RWPE2 (cell line): ENCODE measurements at regions not wholly inside any gene's neighbourhood (a gene's known extent, or its start where the extent isn't known, plus 50 kb on each side); places are given as distances from the start of the nearest gene placed in this dataset.
"Not testable (repeated sequence)": the region's sequence is repeated elsewhere in the genome, so short reads cannot be mapped to it uniquely, and the experiment has no call there.

Experiments used
- ATAC-seq: fragments of 200-7000 bp; cut with Tn5 transposase; 3 replicates; pipeline ENCODE4 v1.9.1; 2021; ENCODE audit warnings: low read depth
- DNase-seq: peaks from one replicate; pipeline ENCODE4 v3.0.0-alpha.2; 2020; ENCODE audit warnings: low spot score
- H3K27ac ChIP-seq: fragments of 450-650 bp; 2 replicates; pipeline ENCODE4 v1.5.1; 2017; ENCODE audit warnings: mild to moderate bottlenecking; ENCODE audit not compliant: poor library complexity, severe bottlenecking
- H3K27me3 ChIP-seq: fragments of 250-450 bp; sonication (Bioruptor Pico); 2 replicates; pipeline ENCODE4 v1.5.1; 2021; ENCODE audit warnings: mild to moderate bottlenecking, moderate library complexity; ENCODE audit not compliant: insufficient read depth, poor library complexity, severe bottlenecking
- H3K36me3 ChIP-seq: fragments of 250-450 bp; sonication (Bioruptor Pico); 2 replicates; pipeline ENCODE4 v1.5.1; 2020; ENCODE audit warnings: low read depth, mild to moderate bottlenecking, moderate library complexity
- H3K4me1 ChIP-seq: fragments of 250-450 bp; sonication (Bioruptor Pico); 2 replicates; pipeline ENCODE4 v1.5.1; 2021; ENCODE audit warnings: mild to moderate bottlenecking, moderate library complexity; ENCODE audit not compliant: insufficient read depth, poor library complexity, severe bottlenecking
- H3K4me3 ChIP-seq: fragments of 250-450 bp; sonication (Bioruptor Pico); 2 replicates; pipeline ENCODE4 v1.5.1; 2021; ENCODE audit warnings: mild to moderate bottlenecking, moderate library complexity; ENCODE audit not compliant: severe bottlenecking
- H3K9me3 ChIP-seq: fragments of 250-450 bp; sonication (Bioruptor Pico); 2 replicates; pipeline ENCODE4 v1.5.1; 2021; ENCODE audit warnings: mild to moderate bottlenecking, moderate library complexity; ENCODE audit not compliant: severe bottlenecking
- CTCF ChIP-seq: fragments of 450-650 bp; IDR thresholded peaks from one replicate; pipeline ENCODE4 v1.5.1; 2017; ENCODE audit warnings: mild to moderate bottlenecking, moderate library complexity; ENCODE audit not compliant: poor library complexity, severe bottlenecking

- no peaks in the 10 kb centered on the region for H3K9me3 ChIP-seq
- no peak overlapping the region for H3K4me3 ChIP-seq
- H3K36me3 ChIP-seq = no peaks in the 10 kb centered on the region
- no peak overlapping the region for H3K27ac ChIP-seq
- no peaks in the 10 kb centered on the region for H3K4me1 ChIP-seq
- ATAC-seq = no peak
- no peaks in the 10 kb centered on the region for H3K27me3 ChIP-seq
- DNase-seq = no peak
- TF ChIP-seq CTCF = no peak
Observed at GRCh38 chr2:125658583-125658982, 997.4 kb upstream of the GYPC start.

GRCh38 chr2:125660369-125660768 is 995.6 kb upstream of the GYPC start:
- not testable (repeated sequence) for H3K4me3 ChIP-seq, H3K9me3 ChIP-seq, H3K36me3 ChIP-seq, H3K27ac ChIP-seq, DNase-seq, H3K27me3 ChIP-seq, H3K4me1 ChIP-seq, ATAC-seq

- no peak for DNase-seq
- Histone ChIP-seq H3K27ac (no peak overlapping the region), H3K36me3 (no peaks in the 10 kb centered on the region), H3K4me3 (no peak overlapping the region), H3K9me3 (no peaks in the 10 kb centered on the region), H3K27me3 (no peaks in the 10 kb centered on the region), H3K4me1 (no peaks in the 10 kb centered on the region)
- no peak for TF ChIP-seq CTCF
- ATAC-seq = no peak
Observed at GRCh38 chr2:125667630-125668029, 988.3 kb upstream of the GYPC start.

GRCh38 chr2:125679903-125680302 is 976.1 kb upstream of the GYPC start:
- no peaks in the 10 kb centered on the region for H3K4me1 ChIP-seq
- H3K4me3 ChIP-seq = no peak overlapping the region
- TF ChIP-seq CTCF = no peak
- no peak overlapping the region for H3K27ac ChIP-seq
- no peaks in the 10 kb centered on the region for H3K36me3 ChIP-seq
- no peaks in the 10 kb centered on the region for H3K9me3 ChIP-seq
- no peaks in the 10 kb centered on the region for H3K27me3 ChIP-seq
- no peak for DNase-seq
- ATAC-seq = no peak

- Histone ChIP-seq H3K4me3 (no peak overlapping the region), H3K27me3 (no peaks in the 10 kb centered on the region), H3K27ac (no peak overlapping the region), H3K36me3 (no peaks in the 10 kb centered on the region), H3K4me1 (no peaks in the 10 kb centered on the region), H3K9me3 (no peaks in the 10 kb centered on the region)
- TF ChIP-seq CTCF = no peak
- DNase-seq (no peak), ATAC-seq (no peak)
Observed at GRCh38 chr2:125680809-125681208, 975.1 kb upstream of the GYPC start.
